ENCODE measurements at regions not wholly inside any gene's neighbourhood (a gene's known extent, or its start where the extent isn't known, plus 50 kb on each side); places are given as distances from the start of the nearest gene placed in this dataset.

- TF ChIP-seq CTCF (IDR thresholded peaks at IDR 0.05) (no peak), POLR2A (IDR thresholded peaks at IDR 0.05) (no peak)
Observed at GRCh38 chr20:57967364-57967763, 257.5 kb upstream of the PMEPA1 start.
